ENCODE measurements at regions not wholly inside any gene's neighbourhood (a gene's known extent, or its start where the extent isn't known, plus 50 kb on each side); places are given as distances from the start of the nearest gene placed in this dataset.
"Not testable (repeated sequence)": the region's sequence is repeated elsewhere in the genome, so short reads cannot be mapped to it uniquely, and the experiment has no call there.

DNA sequence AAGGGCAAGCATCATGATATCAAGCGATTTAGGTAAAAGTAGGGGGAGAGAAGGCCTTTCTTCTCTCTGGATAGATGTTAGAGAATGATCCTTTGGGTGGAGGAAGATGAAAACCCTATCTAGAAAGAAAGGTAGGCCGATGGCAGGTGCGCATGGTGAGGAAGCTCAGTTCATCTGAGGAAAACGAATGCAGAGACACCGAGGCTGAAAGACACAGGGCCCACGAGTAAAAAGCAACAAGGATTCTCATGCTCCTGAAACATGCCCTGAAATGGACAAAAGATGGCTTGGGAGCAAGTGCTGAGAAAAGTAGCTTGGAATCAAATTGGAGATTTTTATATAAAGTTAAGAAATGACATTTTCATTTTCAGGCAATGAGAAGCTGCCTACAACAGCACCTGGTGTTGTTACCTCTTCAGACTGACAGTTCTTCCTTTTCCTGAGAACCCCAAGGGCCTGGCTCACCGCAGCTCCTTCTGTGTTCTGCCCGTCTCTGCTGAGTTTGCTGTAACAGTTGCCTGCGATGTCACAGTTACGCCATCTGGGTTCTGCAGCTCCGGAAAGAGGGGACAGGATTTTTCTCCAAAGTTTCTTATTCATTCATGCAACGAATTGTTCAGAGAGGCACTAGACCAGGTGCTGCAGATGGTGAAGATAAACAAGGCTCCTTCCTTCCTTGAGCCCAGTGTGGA is 402.0 kb upstream of the KLF6 start:
- no peak for DNase-seq (ENCODE audit: extremely low read depth in 1 of 2, low read depth in 1 of 2)

DNA sequence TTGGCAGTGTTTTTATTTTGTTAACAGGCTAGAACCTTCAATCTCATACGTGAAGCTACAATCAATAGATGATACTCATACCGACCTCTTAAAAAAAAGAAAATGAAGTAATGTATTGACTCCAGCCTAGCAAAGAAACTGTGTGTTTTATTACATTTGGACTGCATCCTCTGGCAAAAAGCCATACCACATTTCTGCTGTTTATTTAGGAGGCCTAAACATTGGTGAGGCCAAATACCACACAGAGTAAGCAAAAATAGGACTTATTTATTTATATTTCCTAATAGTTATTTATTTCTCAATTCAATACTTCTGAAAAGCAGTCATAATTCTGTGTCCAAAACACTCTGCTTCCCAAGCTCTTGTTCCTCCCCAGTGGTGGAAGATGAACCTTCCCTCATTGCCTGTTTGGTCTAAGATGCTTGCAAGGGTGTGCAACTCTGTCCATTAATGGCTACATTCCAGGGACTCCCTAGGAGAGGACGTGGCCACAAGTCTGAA is 398.8 kb upstream of the KLF6 start:
- no peak for DNase-seq (ENCODE audit: extremely low read depth in 1 of 2, low read depth in 1 of 2)

DNA sequence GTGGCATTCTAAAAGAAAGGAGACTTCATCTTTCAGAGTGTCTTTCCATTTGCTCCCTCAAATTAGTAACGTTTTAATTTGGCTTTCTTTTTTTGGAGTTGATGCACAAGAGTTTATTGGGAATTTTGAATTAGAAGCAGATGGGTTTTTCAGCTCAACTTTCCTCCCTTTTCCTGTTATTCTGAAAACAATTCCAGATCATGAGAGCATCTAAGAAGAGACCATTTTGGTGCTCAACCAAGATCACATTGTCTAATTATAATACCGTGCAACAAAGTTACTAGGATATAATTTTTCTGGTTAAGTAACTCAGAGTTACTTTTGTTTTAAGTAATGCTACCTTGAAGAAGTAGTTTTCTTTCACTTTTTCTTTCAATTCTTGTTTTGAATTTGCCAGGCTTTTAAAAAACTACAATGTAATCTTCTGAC is 396.6 kb upstream of the KLF6 start:
- no peak for DNase-seq (ENCODE audit: extremely low read depth in 1 of 2, low read depth in 1 of 2)

DNA sequence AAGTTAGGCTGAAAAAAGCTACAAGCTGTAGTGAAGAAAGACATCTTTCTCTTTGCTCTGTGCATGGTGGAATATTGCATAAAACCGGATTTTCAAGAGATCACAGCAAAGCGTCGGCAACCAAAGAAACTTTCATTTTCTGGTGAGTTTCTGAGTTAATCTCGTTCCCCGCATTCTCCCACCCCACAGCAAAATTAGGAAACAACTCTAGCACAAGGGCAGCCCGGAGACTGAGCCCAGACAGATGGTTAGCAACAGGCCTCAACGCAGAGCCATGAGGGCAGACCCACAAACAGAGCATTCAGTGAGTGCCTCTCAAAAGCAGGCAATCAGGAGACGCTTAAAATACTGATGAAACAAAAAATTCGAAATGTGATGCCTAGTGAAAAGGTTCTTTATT is 396.1 kb upstream of the KLF6 start:
- no peak for DNase-seq (ENCODE audit: extremely low read depth in 1 of 2, low read depth in 1 of 2)

DNA sequence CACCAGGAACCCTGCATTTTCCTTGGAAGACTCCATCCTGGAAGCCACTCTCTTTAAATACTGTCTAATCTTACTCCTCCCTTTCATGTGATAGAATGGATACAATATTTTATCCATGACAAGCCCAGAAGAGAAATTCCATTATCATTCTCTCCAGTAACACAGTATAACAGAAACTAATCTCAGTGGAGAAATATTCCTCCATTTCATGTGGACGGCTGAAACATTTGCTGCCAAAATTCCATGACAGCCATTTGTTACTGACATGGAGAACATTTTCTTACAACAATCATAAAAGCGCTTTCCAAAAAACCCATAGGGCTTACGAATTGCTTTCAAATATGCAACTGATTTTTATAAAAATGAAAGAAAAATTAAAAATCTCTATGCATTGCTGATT is 392.8 kb upstream of the KLF6 start:
- DNase-seq (ENCODE audit: extremely low read depth in 1 of 2, low read depth in 1 of 2), result no peak

DNA sequence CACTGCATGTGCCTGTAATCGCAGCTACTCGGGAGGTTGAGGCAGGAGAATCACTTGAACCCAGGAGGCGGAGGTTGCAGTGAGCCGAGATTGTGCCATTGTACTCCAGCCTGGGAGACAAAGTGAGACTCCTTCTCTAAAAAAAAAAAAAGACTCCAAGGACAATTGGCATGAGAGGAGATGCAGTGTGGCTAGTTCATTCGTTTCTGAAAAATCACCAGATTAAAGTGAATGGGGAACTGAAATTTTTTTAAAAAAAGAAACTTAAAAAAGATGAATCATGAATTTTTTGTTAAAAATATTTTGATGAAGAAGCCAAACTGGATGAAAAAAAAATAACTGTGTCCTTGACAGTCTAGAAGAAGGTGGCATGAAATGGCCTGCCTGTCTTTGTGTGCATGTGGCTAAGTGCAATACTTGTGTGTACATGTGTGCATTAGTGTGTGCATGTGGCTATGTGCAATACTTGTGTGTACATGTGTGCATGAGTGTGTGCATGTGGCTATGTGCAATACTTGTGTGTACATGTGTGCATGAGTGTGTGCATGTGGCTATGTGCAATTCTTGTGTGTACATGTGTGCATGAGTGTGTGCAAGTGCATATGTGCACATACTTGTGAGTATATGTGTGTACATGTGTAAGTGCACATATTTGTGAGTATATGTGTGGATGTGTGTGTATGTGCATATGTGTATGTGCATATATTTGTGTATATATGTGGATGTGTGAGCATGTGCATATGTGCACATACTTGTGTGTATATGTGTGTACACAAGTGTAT is 391.7 kb upstream of the KLF6 start:
- no peak for DNase-seq (ENCODE audit: extremely low read depth in 1 of 2, low read depth in 1 of 2)

DNA sequence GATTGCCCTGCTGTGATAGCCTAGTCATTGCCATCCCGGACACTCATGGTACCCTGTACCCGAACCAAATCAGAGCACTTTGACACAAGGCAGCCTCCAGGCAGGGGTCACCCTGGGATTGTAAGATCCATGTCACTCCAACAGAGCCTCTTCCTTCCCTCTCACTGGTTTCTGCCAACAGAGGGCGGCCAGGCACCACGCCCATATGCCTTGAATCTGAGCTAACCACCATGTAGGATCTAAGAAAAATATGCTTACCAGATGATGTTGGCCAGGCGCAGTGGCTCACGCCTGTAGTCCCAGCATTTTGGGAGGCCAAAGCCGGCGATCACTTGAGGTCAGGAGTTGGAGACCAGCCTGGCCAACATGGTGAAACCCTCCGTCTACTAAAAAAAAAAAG is 389.2 kb upstream of the KLF6 start:
- DNase-seq (ENCODE audit: extremely low read depth in 1 of 2, low read depth in 1 of 2), result no peak

DNA sequence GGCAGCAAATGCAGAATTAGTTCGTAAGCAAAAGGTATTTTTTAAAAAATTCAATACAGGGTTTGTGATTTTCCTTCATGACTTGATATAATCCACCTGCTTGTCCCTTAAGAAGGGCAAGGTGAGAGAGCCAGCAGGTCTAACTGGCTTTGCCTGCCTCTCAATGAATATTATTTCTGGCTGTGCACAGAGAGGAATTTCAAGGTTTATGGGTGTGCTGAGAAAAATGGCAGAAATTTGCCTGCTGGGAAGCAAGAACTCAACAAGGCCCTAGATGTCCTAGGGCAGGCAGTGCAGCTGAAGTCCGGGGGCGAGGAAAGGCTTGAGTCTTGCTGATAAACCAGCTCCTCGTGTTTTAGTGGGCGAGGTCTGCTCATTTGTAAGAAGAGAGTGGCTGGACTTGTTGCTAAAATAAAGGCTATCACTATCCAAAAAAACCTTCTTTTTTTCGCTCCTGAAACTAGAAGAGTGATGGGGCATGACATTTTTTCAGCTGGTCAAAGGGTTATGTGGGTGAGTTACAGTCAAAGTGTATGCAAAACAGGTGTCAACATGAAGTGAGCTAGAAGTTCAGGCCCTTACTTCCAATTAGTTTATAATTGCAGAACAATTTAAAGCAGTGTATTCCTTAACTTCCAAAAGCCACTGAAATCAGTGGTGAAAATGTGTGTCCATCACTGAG is 385.8 kb upstream of the KLF6 start:
- DNase-seq (ENCODE audit: extremely low read depth in 1 of 2, low read depth in 1 of 2), result no peak

DNA sequence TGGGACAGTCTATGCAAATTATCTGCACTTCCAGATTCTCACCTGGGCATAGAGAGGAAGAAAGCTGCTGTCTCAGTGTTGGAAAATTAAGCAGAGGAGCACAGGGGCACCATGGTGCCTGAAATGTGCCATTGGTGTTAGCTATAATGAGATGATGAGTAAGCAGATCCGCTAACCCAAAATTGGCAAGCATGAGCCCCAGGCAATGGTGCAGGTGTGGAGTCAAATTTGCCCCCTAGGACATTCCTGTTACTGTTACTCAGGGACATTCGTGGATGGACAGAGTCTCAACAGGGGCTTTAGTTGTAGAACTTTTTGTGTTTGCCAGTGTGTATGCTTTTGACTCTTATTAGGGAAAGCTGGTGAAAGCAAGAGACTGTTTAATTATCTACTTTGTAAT is 385.2 kb upstream of the KLF6 start:
- DNase-seq (ENCODE audit: extremely low read depth in 1 of 2, low read depth in 1 of 2), result no peak

DNA sequence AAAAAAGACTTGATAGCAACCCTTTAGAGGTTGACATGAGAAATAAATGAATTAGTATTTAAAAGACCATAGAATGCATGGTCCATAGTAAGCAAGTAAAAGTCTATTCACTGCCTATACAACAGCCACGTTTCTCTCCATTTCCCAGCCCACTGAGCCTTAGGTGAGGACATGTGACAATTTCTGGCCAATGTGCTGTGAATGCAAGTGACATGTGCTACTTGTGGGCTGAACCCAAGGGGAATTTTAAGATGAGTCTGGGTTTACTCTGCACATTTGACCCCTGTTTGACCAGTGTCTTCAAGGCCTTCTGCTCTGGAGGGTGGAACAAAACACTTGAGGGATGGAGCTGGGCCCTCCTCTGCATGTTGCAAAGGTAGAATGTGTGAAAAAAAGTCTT is 384.4 kb upstream of the KLF6 start:
- no peak for DNase-seq (ENCODE audit: extremely low read depth in 1 of 2, low read depth in 1 of 2)

DNA sequence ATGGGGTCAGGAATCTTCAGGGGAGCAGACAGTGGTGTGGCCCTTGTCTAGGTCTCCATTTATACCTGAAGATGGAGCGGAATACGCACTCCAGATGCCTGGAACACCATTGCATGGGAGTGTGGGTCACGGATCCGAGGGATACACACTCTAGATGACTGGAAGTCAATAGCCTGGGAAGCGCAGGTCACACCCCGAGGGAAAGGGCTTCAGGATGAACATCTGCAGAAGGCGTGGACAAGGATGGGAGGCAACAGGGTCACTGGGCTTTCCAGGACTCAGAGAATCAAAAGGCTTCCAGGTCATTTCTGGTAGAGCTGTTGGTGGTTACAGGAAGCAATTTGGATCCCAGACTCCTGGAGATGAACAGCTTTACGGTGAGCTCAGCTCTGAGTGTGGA is 382.2 kb upstream of the KLF6 start:
- no peak for DNase-seq (ENCODE audit: extremely low read depth in 1 of 2, low read depth in 1 of 2)

DNA sequence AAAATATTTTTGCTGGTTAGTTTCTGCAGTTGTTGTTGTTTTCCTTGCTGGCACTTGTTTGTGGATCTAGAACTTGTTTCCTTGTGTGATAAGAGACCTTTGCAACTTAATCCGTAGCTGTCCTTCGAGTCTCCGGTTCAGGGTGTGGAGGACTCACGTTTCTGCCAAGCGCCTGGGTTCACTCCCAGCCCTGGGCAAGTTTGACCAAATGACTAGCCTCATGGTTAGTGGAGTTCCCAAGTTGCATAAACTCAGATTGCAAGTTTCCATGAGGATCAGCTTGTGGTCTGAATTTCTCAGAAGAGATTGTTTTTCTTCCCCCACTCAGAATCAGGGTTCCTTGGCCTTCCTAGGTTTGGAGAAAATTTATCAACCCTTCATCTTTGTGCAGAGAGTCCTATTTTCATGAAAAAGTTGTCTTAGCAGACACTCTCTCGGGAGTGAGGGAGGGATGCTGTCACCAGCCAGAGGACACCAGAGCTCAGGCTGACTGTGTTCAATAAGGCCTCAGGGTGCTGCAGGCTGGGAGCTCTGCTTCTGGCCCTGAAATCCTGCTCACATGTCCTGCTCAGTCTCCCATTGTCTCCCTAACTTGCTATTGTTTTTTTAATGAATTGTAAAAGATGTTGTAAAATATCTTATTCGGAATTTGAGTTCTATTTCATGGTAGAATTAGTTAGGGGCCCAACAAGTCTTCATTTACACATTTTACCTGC is 377.7 kb upstream of the KLF6 start:
- DNase-seq (ENCODE audit: extremely low read depth in 1 of 2, low read depth in 1 of 2), result no peak

DNA sequence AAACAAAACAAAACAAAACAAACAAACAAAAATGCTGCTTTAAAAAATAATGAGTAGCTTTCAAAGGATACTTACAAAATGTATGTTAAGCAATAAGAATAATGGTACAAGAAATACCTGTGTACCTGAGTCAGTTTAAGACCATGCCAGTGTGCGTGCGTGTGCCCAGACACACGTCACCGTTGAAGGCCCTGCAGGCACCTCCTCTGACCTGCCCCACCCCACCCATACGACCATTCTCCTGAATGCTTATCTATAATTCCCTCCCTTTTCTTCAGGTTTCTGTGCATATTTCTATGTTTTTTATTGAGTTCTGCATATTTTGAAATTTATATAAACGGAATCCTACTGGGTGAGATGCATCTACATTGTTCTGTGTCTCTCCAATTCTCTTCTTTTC is 374.2 kb upstream of the KLF6 start:
- DNase-seq (ENCODE audit: extremely low read depth in 1 of 2, low read depth in 1 of 2), result no peak

DNA sequence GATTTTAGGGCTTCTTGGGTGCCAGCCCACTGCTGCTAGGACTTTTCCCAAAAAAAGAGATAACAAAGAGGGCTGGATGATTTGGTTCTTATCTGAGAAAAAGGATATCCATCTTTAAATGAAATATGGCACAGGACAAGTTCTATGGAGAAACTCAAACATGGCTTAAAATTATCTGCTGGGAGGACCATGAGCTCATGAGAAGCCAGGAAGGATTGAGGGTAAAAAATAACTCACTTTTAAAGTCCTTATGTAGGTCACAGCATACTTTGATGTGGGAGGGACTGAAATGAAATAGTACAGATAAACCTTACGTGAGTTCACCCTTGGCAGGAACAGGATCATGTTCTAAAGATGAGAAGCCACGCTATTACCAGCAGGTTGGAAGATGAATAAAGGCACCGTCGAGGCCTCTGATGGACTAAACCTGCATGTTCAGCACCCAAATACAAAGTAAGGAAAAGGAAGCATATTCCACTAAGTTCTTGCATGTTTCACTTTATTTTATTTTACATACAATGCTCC is 369.2 kb upstream of the KLF6 start:
- no peak for DNase-seq (ENCODE audit: extremely low read depth in 1 of 2, low read depth in 1 of 2)

DNA sequence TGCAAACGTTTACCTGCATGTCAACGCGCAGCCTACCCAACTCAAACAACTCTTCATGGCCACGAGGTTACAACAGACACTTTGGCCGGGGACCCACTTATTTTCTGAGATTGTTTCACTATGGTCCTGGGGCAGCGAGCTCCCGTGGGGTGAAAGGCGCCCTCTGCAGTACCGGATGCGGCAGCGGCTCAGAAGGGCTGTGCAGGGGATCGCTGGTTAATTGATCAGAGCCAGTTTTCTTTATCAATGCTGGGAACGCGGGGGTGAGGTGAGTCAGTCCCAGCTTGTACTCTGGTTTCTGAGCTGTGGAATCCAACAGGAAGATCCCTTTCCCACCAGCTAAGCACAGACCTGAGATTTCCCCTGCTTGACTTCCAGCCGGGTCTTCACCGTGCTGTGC is 366.5 kb upstream of the KLF6 start:
- no peak for DNase-seq (ENCODE audit: extremely low read depth in 1 of 2, low read depth in 1 of 2)

DNA sequence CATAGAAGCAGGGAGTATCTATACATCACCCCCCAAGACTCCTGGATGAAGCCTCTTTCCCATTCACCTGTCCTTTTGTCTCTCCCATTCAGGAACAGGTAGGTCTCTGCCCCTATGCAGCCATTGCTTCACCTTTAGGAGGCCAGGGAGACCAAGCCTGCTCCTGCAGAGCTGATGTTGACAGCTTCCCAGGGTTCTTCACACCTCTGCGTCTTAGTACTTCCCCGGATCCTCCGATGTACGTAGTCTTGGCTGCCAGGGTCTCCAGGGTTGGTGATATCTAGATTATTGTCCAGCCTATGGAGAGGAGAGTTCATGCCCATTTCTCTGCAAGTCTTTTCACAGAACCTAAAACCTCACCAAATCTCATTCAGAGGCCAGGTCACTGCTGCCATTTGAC is 365.7 kb upstream of the KLF6 start:
- no peak for DNase-seq (ENCODE audit: extremely low read depth in 1 of 2, low read depth in 1 of 2)

DNA sequence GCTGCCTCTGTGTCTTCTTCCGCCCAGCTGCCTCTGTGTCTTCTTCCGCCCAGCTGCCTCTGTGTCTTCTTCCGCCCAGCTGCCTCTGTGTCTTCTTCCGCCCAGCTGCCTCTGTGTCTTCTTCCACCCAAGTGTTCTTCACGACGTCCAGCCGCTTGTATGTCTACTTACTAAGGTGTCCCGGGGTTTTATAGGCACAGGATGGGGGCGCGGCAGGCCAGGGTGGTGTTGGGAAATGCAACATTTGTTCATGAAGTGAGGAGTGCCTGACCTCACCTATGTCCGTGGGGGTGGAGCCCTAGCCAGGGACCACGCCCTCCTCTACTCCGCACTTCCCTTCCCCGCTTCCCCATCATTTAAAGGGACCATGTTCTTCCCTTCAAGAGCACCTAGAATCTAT is 364.5 kb upstream of the KLF6 start:
- not testable (repeated sequence) for DNase-seq (ENCODE audit: extremely low read depth in 1 of 2, low read depth in 1 of 2)

DNA sequence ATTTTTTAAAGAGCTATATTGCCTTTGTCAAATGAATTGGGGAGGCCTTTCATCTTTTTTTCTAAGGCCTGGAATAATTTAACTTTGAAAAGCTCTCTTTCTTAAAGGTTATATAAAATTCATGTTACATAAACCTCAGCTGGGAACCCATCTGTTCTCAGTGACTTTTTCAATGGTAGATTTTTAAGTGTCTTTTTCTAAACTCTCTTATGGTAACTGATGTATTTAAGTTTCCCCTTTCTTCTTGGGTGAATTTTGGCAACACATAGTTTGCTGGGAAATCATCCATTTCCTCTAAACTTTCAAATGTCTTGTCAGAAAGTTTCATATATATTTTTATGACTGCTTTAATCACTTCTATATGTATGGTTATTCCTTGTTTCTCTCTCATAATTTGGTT is 362.2 kb upstream of the KLF6 start:
- DNase-seq (ENCODE audit: extremely low read depth in 1 of 2, low read depth in 1 of 2), result no peak

DNA sequence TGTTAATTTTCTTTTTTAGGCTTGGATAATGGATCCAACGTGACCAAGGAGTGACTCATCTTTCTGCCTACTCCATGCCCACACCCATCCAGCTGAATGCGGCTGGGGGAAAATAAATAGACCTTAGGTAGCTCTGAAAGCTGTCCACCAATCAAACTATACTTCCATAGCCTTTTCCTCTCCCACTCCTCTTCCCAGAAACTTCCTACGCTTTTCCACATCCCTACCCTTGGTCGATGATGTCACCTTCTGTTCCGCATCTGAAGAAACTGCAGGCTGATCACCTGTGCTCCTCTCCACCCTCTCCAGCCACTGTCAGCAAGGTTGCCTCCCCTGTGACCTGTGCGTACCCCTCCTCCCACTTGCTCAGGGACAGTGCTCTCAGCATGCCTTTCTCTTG is 359.8 kb upstream of the KLF6 start:
- no peak for DNase-seq (ENCODE audit: extremely low read depth in 1 of 2, low read depth in 1 of 2)

DNA sequence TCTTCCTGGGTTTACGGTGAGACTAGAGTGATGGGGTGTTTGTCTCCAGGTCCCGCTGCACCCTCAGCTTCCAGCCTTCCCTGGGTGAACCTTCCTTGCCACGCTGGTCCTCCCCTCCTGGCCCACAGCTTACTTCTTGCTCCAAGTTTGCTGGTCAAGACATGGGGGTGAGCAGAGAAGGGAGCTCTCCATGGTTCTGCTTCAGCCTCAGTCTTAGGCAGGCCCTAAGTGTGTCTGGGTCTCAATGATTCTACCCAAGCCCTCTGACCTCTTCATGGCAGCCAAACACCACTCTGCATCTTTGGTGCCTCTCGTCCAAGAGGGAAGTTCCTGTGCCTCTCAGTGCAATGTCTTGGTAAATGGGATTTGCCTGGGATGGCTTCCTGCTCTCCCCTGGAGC is 356.5 kb upstream of the KLF6 start:
- DNase-seq (ENCODE audit: extremely low read depth in 1 of 2, low read depth in 1 of 2), result no peak

DNA sequence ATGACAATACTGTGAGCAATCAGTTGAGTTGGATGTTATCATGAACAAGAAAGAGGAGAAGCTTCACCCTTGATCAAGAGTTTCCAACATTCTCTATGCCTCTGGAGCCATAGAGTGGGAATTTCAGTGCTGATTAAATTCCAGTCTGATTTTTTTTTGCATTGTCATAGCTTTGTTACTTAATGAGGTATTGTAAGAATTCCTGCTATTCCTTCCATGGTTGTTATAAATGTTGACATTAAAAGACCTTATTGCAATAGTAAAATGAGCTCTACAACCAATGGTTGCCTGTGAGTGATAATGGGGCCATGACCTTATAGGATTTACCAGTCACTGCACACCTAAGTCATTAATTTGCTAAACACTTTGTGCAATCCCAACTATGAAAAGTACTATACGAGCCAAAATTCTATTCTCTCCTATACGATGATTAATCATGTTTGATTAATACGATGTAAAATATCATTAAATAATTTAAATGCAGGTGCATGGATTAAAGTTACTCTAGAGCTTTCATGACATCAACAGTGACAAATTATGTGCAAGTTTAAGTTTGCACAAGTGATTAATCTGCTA is 353.2 kb upstream of the KLF6 start:
- no peak for DNase-seq (ENCODE audit: extremely low read depth in 1 of 2, low read depth in 1 of 2)

Measured in stimulated activated CD8-positive, alpha-beta memory T cell treated with anti-CD3 and anti-CD28 coated beads, Interleukin-7, amount 100 ng/mL, for 48 hours (primary cell).